ENCODE measurements at regions not wholly inside any gene's neighbourhood (a gene's known extent, or its start where the extent isn't known, plus 50 kb on each side); places are given as distances from the start of the nearest gene placed in this dataset.
"Not testable (repeated sequence)": the region's sequence is repeated elsewhere in the genome, so short reads cannot be mapped to it uniquely, and the experiment has no call there.

DNA sequence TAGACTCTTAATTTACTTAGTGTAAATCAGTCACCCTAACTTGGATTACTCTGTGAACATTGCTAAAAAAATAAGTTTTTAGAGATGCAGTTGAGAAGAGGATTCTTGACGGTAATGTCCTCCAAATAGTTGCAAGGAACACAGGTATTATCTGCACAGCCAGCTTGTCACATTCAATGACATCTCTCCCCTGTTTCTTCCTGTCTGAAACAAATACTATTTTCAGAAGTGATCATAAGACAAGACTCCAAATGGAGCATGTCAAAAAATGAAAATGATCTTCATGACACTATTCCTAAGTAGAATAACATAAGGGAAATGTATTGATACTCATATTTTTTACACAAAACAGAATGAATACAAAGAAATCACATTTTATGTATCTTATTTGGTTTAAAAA is 227.9 kb upstream of the CHD1 start:
- TF ChIP-seq, protein P1, sequence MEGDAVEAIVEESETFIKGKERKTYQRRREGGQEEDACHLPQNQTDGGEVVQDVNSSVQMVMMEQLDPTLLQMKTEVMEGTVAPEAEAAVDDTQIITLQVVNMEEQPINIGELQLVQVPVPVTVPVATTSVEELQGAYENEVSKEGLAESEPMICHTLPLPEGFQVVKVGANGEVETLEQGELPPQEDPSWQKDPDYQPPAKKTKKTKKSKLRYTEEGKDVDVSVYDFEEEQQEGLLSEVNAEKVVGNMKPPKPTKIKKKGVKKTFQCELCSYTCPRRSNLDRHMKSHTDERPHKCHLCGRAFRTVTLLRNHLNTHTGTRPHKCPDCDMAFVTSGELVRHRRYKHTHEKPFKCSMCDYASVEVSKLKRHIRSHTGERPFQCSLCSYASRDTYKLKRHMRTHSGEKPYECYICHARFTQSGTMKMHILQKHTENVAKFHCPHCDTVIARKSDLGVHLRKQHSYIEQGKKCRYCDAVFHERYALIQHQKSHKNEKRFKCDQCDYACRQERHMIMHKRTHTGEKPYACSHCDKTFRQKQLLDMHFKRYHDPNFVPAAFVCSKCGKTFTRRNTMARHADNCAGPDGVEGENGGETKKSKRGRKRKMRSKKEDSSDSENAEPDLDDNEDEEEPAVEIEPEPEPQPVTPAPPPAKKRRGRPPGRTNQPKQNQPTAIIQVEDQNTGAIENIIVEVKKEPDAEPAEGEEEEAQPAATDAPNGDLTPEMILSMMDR (IDR thresholded peaks at IDR 0.05) = no peak
- H3K4me1 ChIP-seq = no peaks in the 10 kb centered on the region
- H2AFZ ChIP-seq = no peak overlapping the region
- no peak overlapping the region for H3K4me2 ChIP-seq (ENCODE audit: low read length)
- H3K9ac ChIP-seq = no peak overlapping the region
- H3K9me3 ChIP-seq (ENCODE audit: control insufficient read depth, low read length) = no peaks in the 10 kb centered on the region
- H3K36me3 ChIP-seq (ENCODE audit: control insufficient read depth, insufficient read depth, low read length) = no peaks in the 10 kb centered on the region
- H3K4me3 ChIP-seq (ENCODE audit: low read depth, low read length) = no peak overlapping the region
- no peak overlapping the region for H3K27ac ChIP-seq
- no peaks in the 10 kb centered on the region for H3K27me3 ChIP-seq (ENCODE audit: control insufficient read depth, insufficient read depth, low read length)
- H3K79me2 ChIP-seq = no peaks in the 10 kb centered on the region

DNA sequence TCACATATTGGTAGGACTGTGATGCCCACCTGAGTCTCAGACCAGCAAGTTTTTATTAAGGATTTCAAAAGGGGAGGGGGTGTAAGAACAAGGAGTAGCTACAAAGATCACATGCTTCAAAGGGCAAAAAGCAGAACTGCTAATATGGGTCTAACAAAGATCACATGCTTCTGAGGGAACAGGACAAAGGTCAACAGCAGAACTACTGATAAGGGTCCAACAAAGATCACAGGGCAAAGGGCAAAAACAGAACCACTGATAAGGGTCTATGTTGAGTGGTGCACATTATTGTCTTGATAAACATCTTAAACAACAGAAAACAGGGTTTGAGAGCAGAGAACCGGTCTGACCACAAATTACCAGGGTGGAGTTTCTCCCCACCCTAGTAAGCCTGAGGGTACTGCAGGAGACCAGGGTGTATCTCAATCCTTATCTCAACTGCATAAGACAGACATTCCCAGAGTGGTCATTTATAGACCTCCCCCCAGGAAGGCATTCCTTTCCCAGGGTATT is 214.5 kb upstream of the CHD1 start:
- H3K4me1 ChIP-seq; H3K27ac ChIP-seq; H3K4me2 ChIP-seq (ENCODE audit: low read length); H3K9ac ChIP-seq; H3K79me2 ChIP-seq; H3K27me3 ChIP-seq (ENCODE audit: control insufficient read depth, insufficient read depth, low read length); H3K36me3 ChIP-seq (ENCODE audit: control insufficient read depth, insufficient read depth, low read length); H2AFZ ChIP-seq; H3K4me3 ChIP-seq (ENCODE audit: low read depth, low read length); H3K9me3 ChIP-seq (ENCODE audit: control insufficient read depth, low read length): not testable (repeated sequence)

DNA sequence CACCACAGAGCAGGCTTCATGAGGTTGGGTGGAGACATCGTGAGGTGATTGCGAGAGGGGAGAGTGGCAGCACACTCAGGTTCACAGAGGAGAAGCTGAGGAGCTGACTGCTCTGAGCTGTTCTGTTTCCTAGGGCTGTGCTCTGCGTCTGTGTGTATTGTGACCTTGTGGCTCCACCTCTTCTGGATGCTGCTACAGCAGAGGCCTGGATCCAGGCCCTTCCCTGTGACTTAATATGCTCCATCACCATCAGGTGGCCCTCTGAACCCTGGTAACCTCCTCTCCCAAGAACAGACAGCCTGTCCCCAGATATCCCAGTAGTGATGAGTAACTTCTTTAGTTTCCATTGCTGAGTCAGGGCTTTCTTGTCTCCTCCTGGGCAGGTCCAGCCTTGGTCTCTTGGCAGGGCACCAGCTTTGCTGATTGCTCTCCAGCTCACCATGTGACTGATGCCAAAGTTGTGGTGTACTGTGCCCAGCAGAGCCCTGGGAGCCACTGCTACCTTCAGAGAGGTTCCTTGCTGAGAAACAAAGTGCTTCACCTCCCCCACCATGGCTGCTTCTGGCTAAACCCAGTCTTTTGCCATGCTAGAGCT is 212.8 kb upstream of the CHD1 start:
- H3K4me2 ChIP-seq (ENCODE audit: low read length) = no peak overlapping the region
- TF ChIP-seq, protein P1 (IDR thresholded peaks at IDR 0.05) = no peak

DNA sequence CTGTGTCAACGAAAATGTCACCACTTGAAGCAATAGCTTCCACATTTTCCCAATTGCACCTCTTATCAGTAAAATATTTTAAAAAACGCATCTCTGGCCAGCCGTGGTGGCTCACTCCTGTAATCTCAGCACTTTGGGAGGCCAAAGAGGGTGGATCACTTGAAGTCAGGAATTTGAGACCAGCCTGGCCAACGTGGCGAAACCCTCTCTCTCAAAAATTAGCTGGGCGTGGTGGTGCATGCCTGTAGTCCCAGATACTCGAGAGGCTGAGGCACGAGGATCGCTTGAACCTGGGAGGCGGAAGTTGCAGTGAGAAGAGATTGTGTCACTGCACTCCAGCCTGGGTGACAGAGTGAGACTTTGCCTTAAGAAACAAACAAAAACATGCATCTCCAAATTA is 210.1 kb upstream of the CHD1 start:
- Histone ChIP-seq H3K27ac (no peak overlapping the region), H3K4me1 (no peaks in the 10 kb centered on the region), H3K4me2 (ENCODE audit: low read length) (no peak overlapping the region), H3K9me3 (ENCODE audit: control insufficient read depth, low read length) (no peaks in the 10 kb centered on the region), H3K27me3 (ENCODE audit: control insufficient read depth, insufficient read depth, low read length) (no peaks in the 10 kb centered on the region), H2AFZ (no peak overlapping the region), H3K36me3 (ENCODE audit: control insufficient read depth, insufficient read depth, low read length) (no peaks in the 10 kb centered on the region), H3K79me2 (no peaks in the 10 kb centered on the region), H3K9ac (no peak overlapping the region), H3K4me3 (ENCODE audit: low read depth, low read length) (no peak overlapping the region)
- TF ChIP-seq, protein P1 (IDR thresholded peaks at IDR 0.05) = no peak

More for the DNA sequence above, 212.8 kb upstream of the CHD1 start:
- H2AFZ ChIP-seq = no peak overlapping the region
- H3K27ac ChIP-seq = no peak overlapping the region
- no peaks in the 10 kb centered on the region for H3K79me2 ChIP-seq
- no peak overlapping the region for H3K4me3 ChIP-seq (ENCODE audit: low read depth, low read length)
- H3K4me1 ChIP-seq = no peaks in the 10 kb centered on the region
- H3K27me3 ChIP-seq (ENCODE audit: control insufficient read depth, insufficient read depth, low read length) = no peaks in the 10 kb centered on the region
- H3K36me3 ChIP-seq (ENCODE audit: control insufficient read depth, insufficient read depth, low read length) = no peaks in the 10 kb centered on the region
- no peak overlapping the region for H3K9ac ChIP-seq
- no peaks in the 10 kb centered on the region for H3K9me3 ChIP-seq (ENCODE audit: control insufficient read depth, low read length)

DNA sequence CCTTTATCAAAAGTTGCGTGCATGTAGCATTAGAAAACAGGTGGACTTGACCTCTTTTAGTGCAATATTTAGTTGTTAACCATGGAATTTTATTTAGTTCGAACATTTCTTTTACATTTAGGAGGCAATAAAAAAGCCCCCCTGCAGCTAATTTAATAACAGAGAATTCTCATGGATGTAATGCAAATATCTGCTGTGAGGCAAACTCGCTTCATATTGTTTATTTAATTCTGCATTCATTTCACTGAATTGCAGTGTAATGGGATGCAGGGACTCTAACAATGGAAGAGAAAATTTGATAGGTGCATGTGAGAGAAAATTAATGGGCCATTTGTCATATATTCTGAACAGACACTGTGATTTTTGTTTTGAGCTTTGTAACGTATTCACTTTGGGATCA is 205.1 kb upstream of the CHD1 start:
- no peak overlapping the region for H3K4me2 ChIP-seq (ENCODE audit: low read length)
- H3K4me3 ChIP-seq (ENCODE audit: low read depth, low read length) = no peak overlapping the region
- TF ChIP-seq, protein P1 (IDR thresholded peaks at IDR 0.05) = no peak

More for the DNA sequence above, 205.1 kb upstream of the CHD1 start:
- H3K4me1 ChIP-seq = no peaks in the 10 kb centered on the region
- H3K36me3 ChIP-seq (ENCODE audit: control insufficient read depth, insufficient read depth, low read length) = no peaks in the 10 kb centered on the region
- no peak overlapping the region for H2AFZ ChIP-seq
- H3K27me3 ChIP-seq (ENCODE audit: control insufficient read depth, insufficient read depth, low read length) = no peaks in the 10 kb centered on the region
- no peaks in the 10 kb centered on the region for H3K9me3 ChIP-seq (ENCODE audit: control insufficient read depth, low read length)
- H3K27ac ChIP-seq = no peak overlapping the region
- no peak overlapping the region for H3K9ac ChIP-seq
- H3K79me2 ChIP-seq = no peaks in the 10 kb centered on the region
